IPS DF 19.7 (cell line): ENCODE measurements at regions not wholly inside any gene's neighbourhood (a gene's known extent, or its start where the extent isn't known, plus 50 kb on each side); places are given as distances from the start of the nearest gene placed in this dataset.
A peak's percentile ranks its signal among the peaks of the same experiment; 100 is the strongest.
"Not testable (repeated sequence)": the region's sequence is repeated elsewhere in the genome, so short reads cannot be mapped to it uniquely, and the experiment has no call there.

Experiments
- DNase-seq: peaks from one replicate; pipeline ENCODE4 v3.0.0-alpha.2; 2013; ENCODE audit warnings: low read depth, low spot score

GRCh38 chr3:195999176-195999575 is 82.7 kb downstream of the TFRC start:
- not testable (repeated sequence) for DNase-seq

DNA sequence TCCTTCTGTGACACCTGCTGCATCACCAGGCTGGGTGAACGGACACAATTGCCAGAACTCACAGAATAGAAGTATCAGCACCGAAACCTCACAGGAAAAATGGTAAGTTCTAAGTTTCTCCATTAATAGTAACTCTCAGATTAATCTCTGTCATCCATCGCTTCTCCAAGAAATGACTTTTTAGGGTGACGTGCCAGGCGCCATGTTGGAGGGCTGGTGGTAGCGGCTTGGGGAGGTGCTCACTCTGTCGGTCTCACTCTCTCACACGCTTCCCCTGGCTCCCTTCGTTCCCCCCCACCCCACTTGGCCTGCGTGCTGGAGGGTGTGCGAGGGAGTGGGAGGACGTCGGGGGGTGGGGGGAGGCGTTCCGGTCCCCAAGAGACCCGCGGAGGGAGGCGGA is 85.6 kb downstream of the TFRC start:
- DNase-seq = not testable (repeated sequence)

DNA sequence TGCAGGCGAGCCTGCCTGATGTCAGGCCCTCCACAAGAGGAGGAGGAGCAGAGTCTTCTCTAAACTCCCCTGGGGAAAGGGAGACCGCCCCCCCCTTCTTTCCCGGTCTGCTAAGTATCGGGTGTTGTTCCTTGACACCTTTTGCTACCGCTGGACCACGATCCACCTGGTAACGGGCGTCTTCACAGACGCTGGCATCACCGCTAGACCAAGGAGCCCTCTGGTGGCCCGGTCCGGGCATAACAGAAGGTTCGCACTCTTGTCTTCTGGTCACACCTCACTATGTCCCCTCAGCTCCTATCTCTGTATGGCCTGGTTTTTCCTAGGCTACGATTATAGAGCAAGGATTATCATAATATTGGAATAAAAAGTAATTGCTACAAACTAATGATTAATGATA is 86.0 kb upstream of the TNK2 start:
- peak; percentile 3 for DNase-seq

DNA sequence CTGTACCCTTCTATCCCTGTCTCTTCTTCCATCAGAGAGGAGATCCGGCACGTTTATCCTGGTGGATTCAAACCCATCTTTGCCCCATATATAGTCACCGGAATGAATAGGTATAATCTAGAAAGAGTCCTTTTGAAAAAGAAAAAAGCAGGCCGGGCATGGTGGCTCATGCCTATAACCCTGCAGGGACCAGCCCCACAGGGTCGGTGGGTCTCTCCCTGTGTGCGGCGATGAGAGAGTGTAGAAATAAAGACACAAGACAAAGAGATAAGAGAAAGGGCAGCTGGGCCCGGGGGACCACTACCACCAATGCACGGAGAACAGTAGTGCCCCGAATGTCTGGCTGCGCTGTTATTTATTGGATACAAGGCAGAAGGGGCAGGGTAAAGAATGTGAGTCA is 85.3 kb upstream of the TNK2 start:
- DNase-seq = not testable (repeated sequence)

DNA sequence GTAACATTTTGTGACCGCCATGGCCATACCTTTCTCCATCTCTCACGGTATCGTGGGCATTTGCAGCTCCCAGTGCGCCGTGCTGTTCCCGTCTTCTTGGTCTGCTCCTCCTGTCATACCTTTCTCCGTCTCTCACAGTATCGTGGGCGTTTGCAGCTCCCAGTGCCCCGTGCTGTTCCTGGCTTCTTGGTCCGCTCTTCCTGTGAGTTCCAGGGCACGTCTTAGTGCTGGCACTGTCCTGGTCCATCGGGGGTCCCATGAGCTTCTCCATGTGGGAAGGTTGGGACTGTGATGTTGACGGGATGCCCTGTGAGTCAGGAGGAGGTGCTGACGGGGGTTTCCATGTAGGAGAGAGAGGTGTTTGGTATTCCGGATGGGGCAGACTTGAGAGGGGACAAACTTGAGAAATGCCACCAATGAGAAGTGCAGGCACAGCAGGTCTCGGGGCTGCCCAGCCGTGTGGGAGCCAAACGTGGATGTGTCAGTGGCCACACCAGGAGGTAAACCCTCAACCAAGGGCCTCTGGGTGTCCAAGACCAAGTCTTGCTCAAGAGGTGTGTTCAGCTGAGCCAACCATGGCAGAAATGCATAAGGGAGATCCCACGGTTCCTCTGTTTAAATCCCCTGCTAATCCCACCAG is 84.7 kb upstream of the TNK2 start:
- not testable (repeated sequence) for DNase-seq

DNA sequence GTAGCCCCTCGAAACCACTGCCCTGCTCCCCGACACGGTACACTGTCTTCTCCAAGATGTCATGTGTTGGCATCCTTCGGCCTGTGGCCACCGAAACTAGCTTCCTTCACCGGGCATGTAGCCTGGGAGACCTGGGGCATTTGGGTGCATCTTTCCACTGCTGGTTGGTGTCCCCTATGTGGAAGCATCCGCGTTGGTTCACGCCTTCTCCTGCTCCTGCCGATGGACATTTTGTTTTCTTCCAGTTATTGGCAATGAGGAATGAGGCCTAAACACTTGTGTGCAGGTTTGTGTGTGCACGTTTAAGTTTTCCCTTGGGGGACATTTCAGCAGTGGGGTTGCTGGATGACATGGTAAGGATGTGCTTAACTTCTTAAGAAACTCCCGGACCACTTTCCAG is 83.6 kb upstream of the TNK2 start:
- DNase-seq = not testable (repeated sequence)

DNA sequence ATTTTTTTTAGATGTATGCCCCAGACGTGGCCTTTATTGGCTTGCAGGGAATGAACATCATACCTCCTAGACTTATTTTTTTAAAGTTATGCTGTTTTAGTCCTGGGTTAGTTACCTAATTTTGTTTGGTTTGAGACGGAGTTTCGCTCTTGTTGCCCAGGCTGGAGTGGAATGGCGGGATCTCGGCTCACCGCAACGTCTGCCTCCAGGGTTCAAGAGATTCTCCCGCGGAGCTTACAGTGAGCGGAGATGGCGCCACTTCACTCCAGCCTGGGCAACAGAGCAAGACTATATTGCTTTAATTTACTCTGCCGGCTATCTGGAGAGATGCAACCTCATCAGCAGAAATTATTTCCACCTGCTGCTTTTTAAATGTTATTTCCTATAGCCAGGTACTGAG is 82.9 kb upstream of the TNK2 start:
- DNase-seq = not testable (repeated sequence)

- not testable (repeated sequence) for DNase-seq
These were observed 82.5 kb upstream of the TNK2 start for GRCh38 chr3:195990841-195991174.

GRCh38 chr3:195989921-195990840 is 81.8 kb upstream of the TNK2 start:
- peak; percentile 7 for DNase-seq

DNA sequence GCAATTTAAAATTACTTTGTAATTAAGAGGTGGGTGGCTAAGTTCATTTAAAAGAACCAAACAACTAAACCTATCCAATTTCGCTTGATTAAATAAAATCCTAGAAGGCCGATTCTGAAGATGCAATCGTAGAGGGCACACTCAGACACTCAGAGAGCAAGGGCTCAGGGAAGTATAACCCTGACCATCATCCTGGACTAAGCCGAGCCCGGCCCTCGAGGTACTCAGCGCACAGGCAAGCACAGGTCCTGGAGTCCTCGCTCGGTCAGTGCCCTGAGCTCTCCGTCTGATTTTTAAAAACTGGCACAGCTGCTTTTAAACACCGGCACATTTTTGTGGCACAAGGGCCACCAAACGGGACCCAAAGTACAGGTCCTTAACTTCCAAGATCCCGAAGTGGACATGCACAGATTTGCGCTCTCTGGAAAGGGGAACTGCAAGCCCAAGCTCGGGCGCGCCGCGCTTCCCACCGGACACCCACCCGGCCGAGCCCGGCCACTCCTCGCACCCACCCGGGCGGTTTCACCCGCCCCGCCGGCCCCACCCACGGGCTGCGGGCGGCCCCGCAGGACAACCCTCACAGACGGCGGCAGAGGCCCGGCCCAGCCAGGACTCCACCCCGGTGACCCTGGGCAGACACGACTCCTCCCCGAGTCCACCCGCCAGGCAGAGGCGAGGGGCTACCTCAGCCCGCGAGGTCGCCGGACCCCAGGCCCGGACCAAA is 81.0 kb upstream of the TNK2 start:
- not testable (repeated sequence) for DNase-seq

DNA sequence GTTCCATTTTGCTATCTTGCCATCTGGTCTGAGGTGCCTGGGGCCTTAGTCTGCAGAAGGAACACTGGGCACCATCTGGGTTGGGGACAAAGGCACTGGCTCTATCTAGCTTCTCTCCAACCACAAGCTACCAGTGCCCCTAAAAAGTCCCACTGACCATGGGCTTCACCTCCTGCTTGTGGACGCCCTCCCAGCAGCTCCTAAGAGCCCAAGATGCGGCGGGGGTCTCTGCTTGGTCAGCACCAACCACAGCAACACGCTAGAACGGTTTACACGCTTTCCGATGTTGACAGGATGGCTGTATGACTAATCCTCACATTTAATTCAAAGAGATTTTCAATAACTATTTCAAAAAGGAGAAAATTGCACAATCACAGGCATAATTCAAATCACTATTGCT is 80.4 kb upstream of the TNK2 start:
- DNase-seq = not testable (repeated sequence)

DNA sequence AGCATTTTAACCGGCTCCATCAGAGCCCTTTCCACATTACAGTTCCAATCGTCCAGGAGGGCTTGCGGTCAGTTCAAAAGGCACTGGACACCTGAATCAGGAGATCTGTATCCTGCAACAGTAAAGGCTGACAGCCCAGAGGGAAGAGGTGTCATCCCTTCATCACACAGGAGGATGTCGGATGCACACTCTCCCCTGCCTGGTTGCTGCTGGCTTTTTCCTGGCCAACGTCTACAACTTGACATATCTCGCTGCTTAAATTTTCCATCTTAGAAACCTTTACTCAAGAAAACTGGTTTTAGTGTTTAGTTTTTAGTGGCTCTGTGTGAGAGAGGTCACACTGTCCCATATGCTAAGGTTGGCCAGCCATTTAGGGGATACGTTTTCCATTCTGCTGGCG is 78.7 kb upstream of the TNK2 start:
- not testable (repeated sequence) for DNase-seq

- DNase-seq = not testable (repeated sequence)
These were observed 78.2 kb upstream of the TNK2 start for GRCh38 chr3:195986576-195986975.

GRCh38 chr3:195985348-195985920 is 77.1 kb upstream of the TNK2 start:
- DNase-seq = not testable (repeated sequence)

GRCh38 chr3:195984392-195985030 is 76.2 kb upstream of the TNK2 start:
- not testable (repeated sequence) for DNase-seq

DNA sequence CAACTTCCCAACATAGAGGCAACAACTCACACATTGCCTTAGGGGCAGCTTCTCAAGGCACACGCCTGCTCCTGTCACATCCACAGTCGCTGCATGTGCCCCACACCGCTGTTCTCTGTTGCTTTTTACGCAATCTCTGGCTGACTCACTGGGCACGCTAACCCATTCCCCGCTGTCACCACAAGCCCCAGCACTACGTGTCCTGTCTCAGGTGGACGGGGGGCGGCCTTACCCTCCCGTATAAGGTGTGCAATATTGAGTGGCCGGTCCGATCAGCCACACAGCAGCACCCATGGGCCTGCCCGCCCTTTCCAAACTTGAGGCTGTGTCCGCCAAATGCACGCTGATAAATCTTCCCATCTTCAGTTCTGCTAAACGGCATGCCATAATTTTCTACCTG is 75.5 kb upstream of the TNK2 start:
- DNase-seq = not testable (repeated sequence)

DNA sequence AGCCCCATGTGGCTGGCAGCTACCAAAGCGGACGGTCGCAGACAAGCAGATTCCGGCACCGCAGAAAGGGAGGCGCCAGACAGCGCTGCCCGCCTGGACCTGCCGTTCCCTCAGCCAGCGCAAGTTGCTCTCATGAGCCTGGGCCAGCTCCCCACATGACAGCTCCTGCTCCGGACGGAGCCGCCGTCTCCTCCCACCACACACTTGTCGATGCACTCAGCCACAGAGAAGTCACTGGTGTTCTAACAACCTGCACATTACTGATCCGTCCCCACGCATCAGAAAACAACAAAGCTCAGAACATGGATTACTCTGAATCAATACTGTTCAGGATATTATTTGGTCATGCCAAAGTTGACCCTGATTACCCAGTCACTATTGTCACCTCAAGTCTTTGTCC is 74.4 kb upstream of the TNK2 start:
- DNase-seq = not testable (repeated sequence)

DNA sequence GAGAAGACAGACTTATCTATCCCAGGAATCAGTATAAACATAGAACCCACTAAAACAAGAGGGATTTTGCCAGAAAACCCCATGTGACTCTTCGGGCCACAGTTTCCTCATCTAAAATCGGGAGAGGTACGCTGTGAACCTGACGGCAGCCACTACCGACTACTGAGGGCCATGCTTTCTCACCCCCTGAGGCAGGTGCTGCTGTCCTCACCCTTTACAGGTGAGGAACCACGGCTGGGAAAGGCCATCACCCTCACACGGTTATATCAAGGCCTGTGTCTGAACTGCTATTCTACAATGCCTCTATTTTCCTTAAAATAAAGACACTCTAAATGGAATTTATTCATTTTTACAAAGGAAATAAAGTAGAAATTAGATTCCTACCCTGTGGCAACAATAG is 73.4 kb upstream of the TNK2 start:
- DNase-seq = not testable (repeated sequence)

DNA sequence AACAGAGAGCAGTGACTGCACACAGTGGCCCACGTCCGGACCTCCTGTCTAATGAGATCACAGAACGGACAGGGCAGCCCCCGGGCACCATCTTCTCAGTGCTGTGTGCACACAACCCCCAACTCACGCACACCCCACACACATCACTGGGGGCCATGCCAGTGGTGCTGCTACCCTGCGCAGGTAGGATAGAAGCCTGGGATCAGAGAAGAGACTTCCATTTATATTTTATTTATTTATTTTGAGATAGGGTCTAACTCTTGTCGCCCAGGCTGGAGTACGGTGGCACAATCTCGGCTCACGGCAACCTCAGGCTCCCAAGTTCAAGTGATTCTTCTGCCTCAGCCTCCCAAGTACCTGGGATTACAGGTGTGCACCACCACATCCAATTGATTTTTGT is 71.5 kb upstream of the TNK2 start:
- DNase-seq = not testable (repeated sequence)

DNA sequence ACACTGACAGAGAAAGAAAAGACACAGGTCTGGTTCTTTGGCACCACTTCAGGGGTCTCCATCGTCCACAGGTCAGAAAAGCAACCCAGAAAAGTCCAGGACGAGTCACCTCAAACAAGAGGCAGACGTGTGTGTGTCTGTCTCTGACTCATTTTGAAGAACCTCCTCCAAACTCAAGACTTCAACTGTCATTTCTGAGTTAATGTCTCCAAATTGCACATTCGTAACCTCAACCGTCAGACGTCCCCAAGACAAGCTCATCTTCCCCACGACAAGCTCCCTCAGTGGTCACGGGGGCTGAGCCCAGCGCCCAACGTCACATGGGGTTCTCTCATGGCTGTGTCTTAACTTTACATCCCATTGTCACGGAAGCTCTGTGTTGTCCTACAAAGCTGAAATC is 70.2 kb upstream of the TNK2 start:
- not testable (repeated sequence) for DNase-seq

GRCh38 chr3:195976876-195977275 is 68.5 kb upstream of the TNK2 start:
- DNase-seq = not testable (repeated sequence)
